MM.1S (cell line): ENCODE measurements at regions not wholly inside any gene's neighbourhood (a gene's known extent, or its start where the extent isn't known, plus 50 kb on each side); places are given as distances from the start of the nearest gene placed in this dataset.

Experiments used
- CTCF ChIP-seq: fragments of 300-600 bp; sonication (generic); IDR thresholded peaks from 2 replicates; pipeline ENCODE4 v1.5.1; 2016; ENCODE audit warnings: antibody characterized with exemption, low read length, mixed read lengths
- EZH2phosphoT487 ChIP-seq: fragments of 300-600 bp; sonication (generic); IDR thresholded peaks from 2 replicates; pipeline ENCODE4 v1.6.1; 2018; ENCODE audit warnings: antibody characterized with exemption, low read length

- no peak for TF ChIP-seq CTCF
- no peak for TF ChIP-seq EZH2phosphoT487
Measured at GRCh38 chr6:48883116-48883515, 579.9 kb downstream of the MMUT start.
